EH (cell line): ENCODE measurements at regions not wholly inside any gene's neighbourhood (a gene's known extent, or its start where the extent isn't known, plus 50 kb on each side); places are given as distances from the start of the nearest gene placed in this dataset.

ENCODE experiments used
- DNase-seq: peaks from one replicate; pipeline ENCODE4 v3.0.0-alpha.2; 2015; ENCODE audit warnings: low read depth

DNA sequence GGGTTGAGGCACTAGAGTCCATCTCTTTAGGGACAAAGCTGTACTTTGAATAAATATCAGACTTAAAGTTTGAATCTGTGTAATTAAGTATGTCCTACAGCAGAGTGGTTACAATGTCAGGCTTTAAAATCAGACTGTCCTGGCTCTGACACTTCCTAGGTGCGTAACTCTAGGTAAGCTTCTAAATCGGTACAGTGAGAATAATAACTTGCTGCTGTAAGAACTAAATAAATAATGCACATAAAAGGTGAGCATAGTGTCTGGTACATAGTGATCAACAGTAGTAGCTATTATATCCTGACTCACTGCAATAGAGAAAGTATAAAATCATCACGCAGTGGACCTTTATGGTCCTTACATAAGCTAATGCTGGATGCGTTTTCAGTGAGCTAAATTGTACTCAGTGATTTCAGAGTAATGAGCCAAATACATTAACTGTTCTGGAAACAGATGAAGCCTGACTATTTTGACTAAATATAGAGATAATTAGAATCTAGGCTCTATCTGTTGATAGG is 72.2 kb upstream of the PDK4 start:
- DNase-seq = no peak

- no peak for DNase-seq
Observed at GRCh38 chr7:95662987-95663386, 66.7 kb upstream of the PDK4 start.

GRCh38 chr7:95660023-95660434 is 63.7 kb upstream of the PDK4 start:
- no peak for DNase-seq

GRCh38 chr7:95658676-95659075 is 62.4 kb upstream of the PDK4 start:
- DNase-seq = no peak

DNA sequence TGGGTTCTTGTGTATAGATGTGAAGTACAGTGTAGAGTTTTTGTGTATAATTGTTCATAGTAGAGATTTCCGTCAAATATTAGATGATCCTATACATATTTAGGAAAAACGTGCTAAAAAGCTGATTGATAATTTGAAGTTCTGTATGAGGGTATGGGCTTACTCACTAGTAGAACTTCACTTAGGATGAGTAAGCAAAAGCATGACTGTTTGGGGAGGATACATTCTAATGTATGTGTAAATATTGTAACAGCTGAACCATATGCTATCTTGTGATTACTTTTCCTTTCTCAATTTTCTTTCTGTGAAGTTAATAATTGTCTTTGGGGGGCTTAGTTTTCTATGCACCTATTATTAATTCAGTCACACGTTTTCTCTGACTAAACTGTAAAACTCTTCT is 53.2 kb upstream of the PDK4 start:
- no peak for DNase-seq

DNA sequence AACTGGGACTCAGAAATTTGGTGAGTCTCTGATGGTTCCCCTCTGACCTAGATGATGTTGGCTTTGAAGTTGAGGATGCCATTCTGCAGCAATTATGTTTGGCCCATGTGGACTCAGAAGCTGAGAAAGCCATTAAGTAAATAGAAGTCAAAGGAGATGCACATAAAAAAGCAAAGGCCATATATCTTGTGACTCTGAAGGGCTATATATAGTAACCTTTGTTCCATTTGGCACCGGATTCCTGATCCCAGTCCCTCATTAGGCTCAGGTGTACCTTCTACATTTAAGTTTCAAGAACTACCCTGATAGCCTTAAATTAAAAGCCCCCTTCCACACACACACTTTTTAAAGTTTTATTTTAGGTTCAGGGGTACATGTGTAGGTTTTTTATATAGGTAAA is 50.0 kb upstream of the PDK4 start:
- no peak for DNase-seq
